ENCODE measurements at regions not wholly inside any gene's neighbourhood (a gene's known extent, or its start where the extent isn't known, plus 50 kb on each side); places are given as distances from the start of the nearest gene placed in this dataset.

DNA sequence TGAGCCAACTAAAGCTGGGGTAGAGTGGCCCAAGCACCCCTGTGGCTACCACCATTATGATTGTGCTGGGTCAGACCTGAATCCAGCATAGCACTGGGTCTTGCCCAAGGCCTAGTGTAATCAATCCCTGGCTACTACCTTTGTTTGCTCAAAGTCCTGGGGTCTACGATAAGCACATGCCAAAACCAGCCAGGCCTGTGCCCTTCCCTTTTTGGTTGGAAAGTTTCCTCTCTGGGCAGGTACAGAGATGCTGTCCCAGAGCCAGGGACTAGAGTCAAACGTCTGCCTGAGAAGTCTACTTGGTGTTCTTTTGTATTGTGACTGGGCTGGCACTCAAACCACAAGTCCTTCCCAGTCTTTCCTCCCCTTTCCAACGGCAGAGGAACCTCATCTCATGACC, 371.5 kb upstream of the MAGEC2 start:
- no TSS peak for BruUV-seq (replicated peaks)
- peaks cover 49% of the 10 kb centered on the region for H3K9me3 ChIP-seq (ENCODE audit: low read length)
- no peak overlapping the region for H3K4me3 ChIP-seq (replicated peaks in 1 of 3; ENCODE audit: insufficient read depth in 1 of 3, low read depth in 2 of 3, low read length in 3 of 3)
- no peaks in the 10 kb centered on the region for H4K20me1 ChIP-seq (ENCODE audit: insufficient read depth, low read length)
- H3K36me3 ChIP-seq (replicated peaks in 1 of 2; ENCODE audit: control insufficient read depth in 1 of 2, insufficient read depth in 2 of 2, low read length in 2 of 2) = no peaks in the 10 kb centered on the region
- intact Hi-C loops (cut with micrococcal nuclease; ENCODE audit: unreplicated experiment) (no loop called here), in situ Hi-C loops (cut with HindIII; ENCODE audit: extremely low pct_ligation_motif_present, low pct_unique_long_range_greater_than_20kb) (no loop called here)
- no peak overlapping the region for H3K9ac ChIP-seq (ENCODE audit: insufficient read depth, low read depth, low read length)
- ChIA-PET POLR2A (no interaction called here), CTCF (ENCODE audit: low intra/inter-chr PET ratio, low total read pairs) (no interaction called here)
- no peak for DNase-seq (ENCODE audit: low spot score)
- H3K4me2 ChIP-seq (ENCODE audit: low read depth, low read length) = no peak overlapping the region
- no peak for ATAC-seq
- no peak overlapping the region for H3K27ac ChIP-seq (ENCODE audit: extremely low read length, insufficient read depth, low read length)
- no peak for TF ChIP-seq U2AF2 (IDR thresholded peaks at IDR 0.05; ENCODE audit: low read depth, low read length)
- TF ChIP-seq, protein P1, sequence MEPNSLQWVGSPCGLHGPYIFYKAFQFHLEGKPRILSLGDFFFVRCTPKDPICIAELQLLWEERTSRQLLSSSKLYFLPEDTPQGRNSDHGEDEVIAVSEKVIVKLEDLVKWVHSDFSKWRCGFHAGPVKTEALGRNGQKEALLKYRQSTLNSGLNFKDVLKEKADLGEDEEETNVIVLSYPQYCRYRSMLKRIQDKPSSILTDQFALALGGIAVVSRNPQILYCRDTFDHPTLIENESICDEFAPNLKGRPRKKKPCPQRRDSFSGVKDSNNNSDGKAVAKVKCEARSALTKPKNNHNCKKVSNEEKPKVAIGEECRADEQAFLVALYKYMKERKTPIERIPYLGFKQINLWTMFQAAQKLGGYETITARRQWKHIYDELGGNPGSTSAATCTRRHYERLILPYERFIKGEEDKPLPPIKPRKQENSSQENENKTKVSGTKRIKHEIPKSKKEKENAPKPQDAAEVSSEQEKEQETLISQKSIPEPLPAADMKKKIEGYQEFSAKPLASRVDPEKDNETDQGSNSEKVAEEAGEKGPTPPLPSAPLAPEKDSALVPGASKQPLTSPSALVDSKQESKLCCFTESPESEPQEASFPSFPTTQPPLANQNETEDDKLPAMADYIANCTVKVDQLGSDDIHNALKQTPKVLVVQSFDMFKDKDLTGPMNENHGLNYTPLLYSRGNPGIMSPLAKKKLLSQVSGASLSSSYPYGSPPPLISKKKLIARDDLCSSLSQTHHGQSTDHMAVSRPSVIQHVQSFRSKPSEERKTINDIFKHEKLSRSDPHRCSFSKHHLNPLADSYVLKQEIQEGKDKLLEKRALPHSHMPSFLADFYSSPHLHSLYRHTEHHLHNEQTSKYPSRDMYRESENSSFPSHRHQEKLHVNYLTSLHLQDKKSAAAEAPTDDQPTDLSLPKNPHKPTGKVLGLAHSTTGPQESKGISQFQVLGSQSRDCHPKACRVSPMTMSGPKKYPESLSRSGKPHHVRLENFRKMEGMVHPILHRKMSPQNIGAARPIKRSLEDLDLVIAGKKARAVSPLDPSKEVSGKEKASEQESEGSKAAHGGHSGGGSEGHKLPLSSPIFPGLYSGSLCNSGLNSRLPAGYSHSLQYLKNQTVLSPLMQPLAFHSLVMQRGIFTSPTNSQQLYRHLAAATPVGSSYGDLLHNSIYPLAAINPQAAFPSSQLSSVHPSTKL (CRISPR knock-in tag; IDR thresholded peaks at IDR 0.05) = no peak
- no peak for TF ChIP-seq SP4 (CRISPR knock-in tag; IDR thresholded peaks at IDR 0.05)
- TF ChIP-seq, protein P2, sequence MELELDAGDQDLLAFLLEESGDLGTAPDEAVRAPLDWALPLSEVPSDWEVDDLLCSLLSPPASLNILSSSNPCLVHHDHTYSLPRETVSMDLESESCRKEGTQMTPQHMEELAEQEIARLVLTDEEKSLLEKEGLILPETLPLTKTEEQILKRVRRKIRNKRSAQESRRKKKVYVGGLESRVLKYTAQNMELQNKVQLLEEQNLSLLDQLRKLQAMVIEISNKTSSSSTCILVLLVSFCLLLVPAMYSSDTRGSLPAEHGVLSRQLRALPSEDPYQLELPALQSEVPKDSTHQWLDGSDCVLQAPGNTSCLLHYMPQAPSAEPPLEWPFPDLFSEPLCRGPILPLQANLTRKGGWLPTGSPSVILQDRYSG (CRISPR knock-in tag; IDR thresholded peaks at IDR 0.05) = no peak
- TF ChIP-seq FOXM1 (CRISPR knock-in tag; IDR thresholded peaks at IDR 0.05) = no peak
- TF ChIP-seq ZNF44 (CRISPR knock-in tag; IDR thresholded peaks at IDR 0.05) = no peak
- H3K79me2 ChIP-seq (ENCODE audit: insufficient read depth, low read length) = no peaks in the 10 kb centered on the region
- H3K27me3 ChIP-seq (ENCODE audit: control insufficient read depth in 1 of 2, insufficient read depth in 2 of 2, low read length in 2 of 2) = no peaks in the 10 kb centered on the region
- no peaks in the 10 kb centered on the region for H3K4me1 ChIP-seq (ENCODE audit: insufficient read depth, low read length)
- H2AFZ ChIP-seq (ENCODE audit: low read length) = no peak overlapping the region
- WGBS (ENCODE audit: low lambda C conversion rate) = 0% methylated on average over 2 of the region's 3 CpGs
- no peak for FAIRE-seq

All from HepG2 (cell line).